GM12874 (cell line): ENCODE measurements at regions not wholly inside any gene's neighbourhood (a gene's known extent, or its start where the extent isn't known, plus 50 kb on each side); places are given as distances from the start of the nearest gene placed in this dataset.

Experiments used
- TF ChIP-seq, protein P1 (sequence below): IDR thresholded peaks from 2 replicates; pipeline ENCODE4 v1.5.1; 2011; ENCODE audit warnings: low read depth, mild to moderate bottlenecking, control low read depth, low read length, moderate library complexity; ENCODE audit not compliant: insufficient read depth

DNA sequence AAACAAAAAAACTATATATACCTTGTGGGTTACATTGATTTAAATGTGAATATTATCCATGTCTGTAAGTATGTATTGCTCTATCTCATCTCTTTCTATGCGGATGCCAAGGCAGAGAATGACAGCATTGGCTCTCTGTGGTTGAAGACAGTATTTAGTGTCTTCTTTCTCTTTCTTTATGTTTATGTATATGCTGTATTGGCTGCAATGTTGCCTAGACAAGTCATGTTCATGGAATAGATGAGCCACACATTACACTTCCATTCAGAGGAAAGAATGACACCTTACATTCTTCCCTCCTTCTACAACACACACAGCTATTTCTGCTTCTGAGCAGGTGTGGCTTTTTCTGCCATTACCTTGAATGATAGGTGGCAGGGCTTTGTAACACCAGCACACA lies 639.4 kb upstream of the MIR17HG start:
- TF ChIP-seq, protein P1, sequence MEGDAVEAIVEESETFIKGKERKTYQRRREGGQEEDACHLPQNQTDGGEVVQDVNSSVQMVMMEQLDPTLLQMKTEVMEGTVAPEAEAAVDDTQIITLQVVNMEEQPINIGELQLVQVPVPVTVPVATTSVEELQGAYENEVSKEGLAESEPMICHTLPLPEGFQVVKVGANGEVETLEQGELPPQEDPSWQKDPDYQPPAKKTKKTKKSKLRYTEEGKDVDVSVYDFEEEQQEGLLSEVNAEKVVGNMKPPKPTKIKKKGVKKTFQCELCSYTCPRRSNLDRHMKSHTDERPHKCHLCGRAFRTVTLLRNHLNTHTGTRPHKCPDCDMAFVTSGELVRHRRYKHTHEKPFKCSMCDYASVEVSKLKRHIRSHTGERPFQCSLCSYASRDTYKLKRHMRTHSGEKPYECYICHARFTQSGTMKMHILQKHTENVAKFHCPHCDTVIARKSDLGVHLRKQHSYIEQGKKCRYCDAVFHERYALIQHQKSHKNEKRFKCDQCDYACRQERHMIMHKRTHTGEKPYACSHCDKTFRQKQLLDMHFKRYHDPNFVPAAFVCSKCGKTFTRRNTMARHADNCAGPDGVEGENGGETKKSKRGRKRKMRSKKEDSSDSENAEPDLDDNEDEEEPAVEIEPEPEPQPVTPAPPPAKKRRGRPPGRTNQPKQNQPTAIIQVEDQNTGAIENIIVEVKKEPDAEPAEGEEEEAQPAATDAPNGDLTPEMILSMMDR: no peak

DNA sequence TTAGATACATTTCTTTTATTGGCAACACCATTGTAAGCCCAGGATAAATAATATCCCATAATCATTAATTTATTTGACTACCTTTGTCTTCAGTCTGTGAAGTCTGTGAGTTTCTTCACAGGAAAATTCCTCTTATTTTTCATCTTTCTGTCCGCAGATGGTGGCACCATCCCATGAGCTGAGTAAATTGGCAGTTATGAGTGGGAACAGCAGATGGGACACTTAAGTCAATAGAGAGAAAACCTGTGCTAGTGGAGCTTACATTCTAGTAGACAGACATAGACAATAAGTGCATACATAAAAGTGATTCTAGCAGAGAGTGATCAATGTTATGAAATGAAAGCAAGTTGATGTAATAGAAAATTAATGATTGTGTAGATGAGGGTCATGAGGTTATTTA lies 638.2 kb upstream of the MIR17HG start:
- TF ChIP-seq, protein P1: no peak

DNA sequence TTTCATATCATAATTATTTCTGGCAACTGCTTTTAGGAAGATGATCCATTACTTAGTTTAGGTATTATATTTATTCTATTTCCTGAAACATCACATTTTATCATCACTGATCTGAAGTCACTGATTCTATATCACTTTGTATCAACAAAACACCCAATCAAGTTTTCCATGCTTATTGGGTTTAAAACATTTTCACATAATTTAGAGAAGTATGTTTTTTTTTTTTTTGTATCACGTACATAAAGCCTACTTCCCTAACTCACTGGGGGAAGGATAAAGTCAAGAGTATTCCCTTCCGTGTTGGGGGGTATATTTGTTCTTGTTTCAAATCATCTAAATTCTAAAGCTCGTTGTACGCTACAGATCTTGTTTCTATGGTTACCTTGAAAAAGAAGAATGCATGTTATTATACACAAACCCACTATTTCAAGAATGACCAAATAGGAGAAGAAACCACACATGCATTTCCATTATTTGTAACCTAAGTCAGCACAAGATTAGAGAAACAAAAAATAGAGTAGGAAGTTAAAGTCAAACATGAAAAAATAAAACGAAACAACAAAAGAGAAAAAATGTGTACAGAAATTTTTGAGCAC lies 637.2 kb upstream of the MIR17HG start:
- TF ChIP-seq, protein P1: no peak

DNA sequence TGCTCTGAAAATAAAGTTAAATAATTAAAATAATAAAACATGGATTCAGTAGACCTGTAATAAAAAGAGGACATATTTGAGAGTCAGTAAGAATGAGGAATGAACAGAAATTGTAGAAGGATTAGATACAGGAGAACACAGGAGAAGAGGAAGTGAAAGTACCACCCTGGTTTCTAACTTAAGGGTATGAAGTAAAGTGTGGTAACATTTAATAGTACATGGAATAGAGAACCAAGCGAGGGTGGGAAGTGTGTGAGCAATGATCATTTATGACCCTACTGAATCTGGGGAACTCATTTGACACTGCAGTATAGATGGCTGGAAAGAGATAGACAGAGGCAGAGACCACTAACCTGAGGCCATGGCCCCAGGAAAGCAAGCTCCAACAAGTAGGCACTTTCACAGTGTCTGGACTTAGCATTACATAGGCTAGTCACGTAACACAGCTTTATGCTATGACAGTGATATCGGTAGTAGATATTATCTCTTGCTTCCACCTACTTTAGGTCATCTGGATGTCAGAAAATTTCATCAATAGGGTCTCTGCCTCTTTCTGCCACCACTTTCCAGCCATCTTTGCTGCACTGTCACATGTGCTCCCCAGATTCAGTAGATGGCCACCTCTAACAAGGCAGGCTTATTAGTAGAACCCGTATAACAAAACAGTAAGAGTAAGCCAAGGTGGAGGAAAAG lies 633.9 kb upstream of the MIR17HG start:
- TF ChIP-seq, protein P1: no peak

DNA sequence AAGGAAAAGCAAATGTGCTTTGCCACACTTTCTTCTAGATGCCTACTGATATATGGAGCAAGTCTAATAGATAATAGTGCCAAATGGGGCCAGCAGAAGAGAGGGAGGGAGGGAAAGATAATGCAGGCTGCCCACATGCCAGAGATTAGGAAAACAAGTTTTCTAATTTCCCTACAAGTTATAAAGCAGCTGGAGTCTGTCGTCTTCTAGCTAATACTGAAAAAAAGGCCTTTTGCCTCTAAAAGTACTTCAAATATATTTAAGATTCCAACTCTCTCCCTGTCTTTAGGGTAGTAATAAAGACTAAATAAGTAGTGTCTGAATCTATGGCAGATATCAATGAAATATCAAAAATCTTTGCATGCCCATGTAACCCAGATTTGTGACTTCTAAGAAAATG lies 632.0 kb upstream of the MIR17HG start:
- TF ChIP-seq, protein P1: no peak

DNA sequence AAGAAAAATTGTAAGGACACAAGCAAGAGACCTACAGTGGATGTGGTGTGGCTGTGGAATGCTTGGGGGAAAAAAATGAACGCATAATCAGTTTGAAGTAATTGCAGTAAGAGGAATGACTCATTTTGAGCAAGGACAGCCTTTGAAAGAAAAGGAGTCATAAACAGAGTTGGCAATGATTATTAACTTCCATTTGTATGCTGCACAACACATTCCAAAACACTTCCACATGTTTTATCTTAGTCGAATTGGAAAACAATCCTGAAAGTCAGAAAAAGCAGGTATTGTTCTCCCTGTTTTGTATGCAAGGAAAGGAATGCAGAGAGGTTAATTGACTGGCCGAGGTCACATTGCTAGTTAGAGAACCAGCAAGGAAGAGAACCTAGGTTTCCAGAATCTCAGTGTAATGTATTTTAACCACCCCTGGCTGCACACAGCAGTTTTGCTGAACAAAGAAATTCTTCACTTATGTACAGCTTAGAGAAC lies 630.0 kb upstream of the MIR17HG start:
- TF ChIP-seq, protein P1: no peak

DNA sequence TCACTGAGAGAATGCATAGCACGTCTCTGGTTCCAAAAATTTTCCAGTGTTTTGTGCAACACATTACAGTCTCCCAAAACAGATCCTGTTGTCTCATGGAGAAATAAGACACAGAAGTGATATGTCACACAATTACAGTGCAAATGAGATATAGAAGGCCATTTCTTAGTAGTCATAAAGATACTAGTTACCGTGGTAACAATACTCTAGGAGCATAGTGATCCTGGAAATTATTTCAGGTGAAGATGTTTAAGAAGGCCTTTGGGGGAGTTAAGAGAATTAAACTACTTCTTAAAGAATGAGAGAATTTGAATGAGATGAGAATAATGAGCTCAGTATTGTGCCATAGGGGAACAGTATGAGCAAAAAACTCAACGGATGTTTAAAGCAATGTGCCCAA lies 628.0 kb upstream of the MIR17HG start:
- TF ChIP-seq, protein P1: no peak
